GM12878 (cell line): ENCODE measurements at regions not wholly inside any gene's neighbourhood (a gene's known extent, or its start where the extent isn't known, plus 50 kb on each side); places are given as distances from the start of the nearest gene placed in this dataset.

ENCODE experiments used
- ATAC-seq: fragments of 200-7000 bp; cut with Tn5 transposase; 3 replicates; pipeline ENCODE4 v1.9.1; 2020; ENCODE audit warnings: mild to moderate bottlenecking, moderate library complexity
- BruUV-seq: library from RNA; stranded (reverse); fragments of 400-500 nt; replicated peaks from 2 replicates; lab custom pipeline; 2021; lab: Mats Ljungman, UMichigan
- CTCF ChIA-PET: fragments of 300-600 bp; sonication (Branson Sonifier 250); formaldehyde crosslinking; extraction: SDS; loops from one replicate; lab custom pipeline; 2021; ENCODE audit warnings: inconsistent platforms; lab: Yijun Ruan, JAX
- POLR2A ChIA-PET: fragments of 350-600 bp; formaldehyde crosslinking; extraction: SDS; loops from one replicate; lab custom pipeline; 2021; ENCODE audit warnings: inconsistent platforms; lab: Charles Lee
- RAD21 ChIA-PET: fragments of 300-600 bp; sonication (Branson Sonifier 250); formaldehyde crosslinking; loops from one replicate; lab custom pipeline; 2023; ENCODE audit warnings: antibody characterized with exemption; ENCODE audit not compliant: unreplicated experiment; lab: Charles Lee
- SMC1A ChIA-PET: fragments of 300-600 bp; sonication (Branson Sonifier 250); formaldehyde crosslinking; loops from one replicate; lab custom pipeline; 2023; ENCODE audit not compliant: unreplicated experiment, uncharacterized antibody; lab: Charles Lee
- DNase-seq: peaks from one replicate; pipeline ENCODE4 v3.0.0-alpha.2; 2011; ENCODE audit warnings: low read depth, low spot score
- FAIRE-seq: peaks from 3 replicates; lab custom pipeline; 2011; peaks lifted over from hg19 to GRCh38; lab: Jason Lieb, UNC
- H2AFZ ChIP-seq: 2 replicates; pipeline ENCODE4 v1.6.0; 2011; ENCODE audit warnings: low read depth, low read length, control low read depth; ENCODE audit not compliant: control insufficient read depth
- H3K27ac ChIP-seq: 2 replicates; pipeline ENCODE4 v1.5.1; 2011; ENCODE audit warnings: control low read depth; ENCODE audit not compliant: control insufficient read depth, insufficient read depth
- H3K27me3 ChIP-seq, 2 experiments: replicated peaks in 1 of 2; 2 replicates each; pipeline versions ENCODE4 v1.6.0 to v1.6.1; 2011; ENCODE audit warnings: low read length in 1 of 2; ENCODE audit not compliant: control insufficient read depth in 2 of 2, insufficient read depth in 2 of 2
- H3K36me3 ChIP-seq, 2 experiments: 2 replicates each; pipeline ENCODE4 v1.5.1; 2011; ENCODE audit warnings: low read length in 1 of 2; ENCODE audit not compliant: control insufficient read depth in 2 of 2, insufficient read depth in 2 of 2
- H3K4me1 ChIP-seq: 2 replicates; pipeline ENCODE4 v1.6.1; 2011; ENCODE audit warnings: mild to moderate bottlenecking, low read length, moderate library complexity, mixed read lengths; ENCODE audit not compliant: control insufficient read depth, insufficient read depth
- H3K4me2 ChIP-seq: 2 replicates; pipeline ENCODE4 v1.6.0; 2011; ENCODE audit warnings: control low read depth; ENCODE audit not compliant: control insufficient read depth, insufficient read depth
- H3K4me3 ChIP-seq: fragments of 200-600 bp; sonication (generic); 2 replicates; pipeline ENCODE4 v1.5.1; 2016
- H3K79me2 ChIP-seq: 2 replicates; pipeline ENCODE4 v1.6.0; 2011; ENCODE audit warnings: low read length; ENCODE audit not compliant: control insufficient read depth, insufficient read depth
- H3K9ac ChIP-seq: 2 replicates; pipeline ENCODE4 v1.8.0; 2011; ENCODE audit warnings: low read length, control low read depth, mixed read lengths; ENCODE audit not compliant: control insufficient read depth, insufficient read depth
- H3K9me3 ChIP-seq: replicated peaks from 3 replicates; pipeline ENCODE4 v1.5.1; 2011; ENCODE audit warnings: mild to moderate bottlenecking, low read length; ENCODE audit not compliant: control insufficient read depth, insufficient read depth
- H4K20me1 ChIP-seq: 2 replicates; pipeline ENCODE4 v1.6.0; 2011; ENCODE audit not compliant: control insufficient read depth, insufficient read depth
- ATF3 ChIP-seq: IDR thresholded peaks from 2 replicates; pipeline ENCODE4 v1.6.1; 2011; ENCODE audit warnings: low read depth, mild to moderate bottlenecking, low read length, moderate library complexity, borderline replicate concordance; ENCODE audit errors: extremely low read depth
- CREB1 ChIP-seq: IDR thresholded peaks from 2 replicates; pipeline ENCODE4 v1.6.1; 2012; ENCODE audit warnings: low read depth, mild to moderate bottlenecking, inconsistent platforms
- EED ChIP-seq: sonication (generic); IDR thresholded peaks from 2 replicates; pipeline ENCODE4 v1.6.1; 2016; ENCODE audit warnings: antibody characterized with exemption, low read depth
- ELK1 ChIP-seq: IDR thresholded peaks from 2 replicates; pipeline ENCODE4 v1.6.1; 2012; ENCODE audit warnings: low read depth, low read length, improper control_type of control experiment
- HCFC1 ChIP-seq: fragments of 150-350 bp; IDR thresholded peaks from 2 replicates; pipeline ENCODE4 v1.6.1; 2014; ENCODE audit warnings: low read length
- MYC ChIP-seq: IDR thresholded peaks from 2 replicates; pipeline ENCODE4 v1.6.1; 2011; ENCODE audit warnings: mild to moderate bottlenecking, low read length, moderate library complexity, inconsistent platforms; ENCODE audit not compliant: insufficient read depth, insufficient replicate concordance, insufficient read length, severe bottlenecking
- NR2C2 ChIP-seq: IDR thresholded peaks from 2 replicates; pipeline ENCODE4 v1.6.1; 2011; ENCODE audit warnings: borderline replicate concordance, low read depth; ENCODE audit not compliant: control insufficient read depth, insufficient read length
- POLR2AphosphoS5 ChIP-seq: IDR thresholded peaks from 2 replicates; pipeline ENCODE4 v1.6.1; 2011; ENCODE audit warnings: mild to moderate bottlenecking, low read length, inconsistent platforms
- RBBP5 ChIP-seq: fragments of 200-600 bp; sonication (generic); conservative IDR thresholded peaks from 2 replicates; pipeline ENCODE4 v1.6.1; 2016
- SREBF1 ChIP-seq: IDR thresholded peaks from 2 replicates; pipeline ENCODE4 v1.6.1; 2012; ENCODE audit warnings: mild to moderate bottlenecking, low read length
- SUPT20H ChIP-seq: IDR thresholded peaks from 2 replicates; pipeline ENCODE4 v1.6.1; 2011; ENCODE audit warnings: low read depth, mild to moderate bottlenecking, low read length, moderate library complexity, borderline replicate concordance; ENCODE audit not compliant: control insufficient read depth
- ZBED1 ChIP-seq: IDR thresholded peaks from 2 replicates; pipeline ENCODE4 v1.6.1; 2016; ENCODE audit warnings: borderline replicate concordance
- ZSCAN29 ChIP-seq: fragments of 450-650 bp; IDR thresholded peaks from 2 replicates; pipeline ENCODE4 v1.6.1; 2017; ENCODE audit warnings: mild to moderate bottlenecking, moderate library complexity
- ZZZ3 ChIP-seq: IDR thresholded peaks from 2 replicates; pipeline ENCODE4 v1.6.1; 2011; ENCODE audit warnings: low read depth; ENCODE audit not compliant: control insufficient read depth, insufficient read length
- WGBS: methylation state at CpG from one replicate; pipeline ENCODE4 v1.1.6; 2016; ENCODE audit warnings: low lambda C conversion rate; ENCODE audit not compliant: insufficient replicate concordance, insufficient coverage; ENCODE audit errors: missing lambda C conversion rate; 5-methylcytosine and 5-hydroxymethylcytosine counted together
- in situ Hi-C: fragments of 300-500 bp; cut with MboI; formaldehyde crosslinking; loops from 9 replicates; pipeline ENCODE4 v1.14.3; 2018; ENCODE audit warnings: mixed read lengths
- intact Hi-C: fragments of 100-400 bp; cut with micrococcal nuclease; formaldehyde crosslinking; loops from one replicate; pipeline ENCODE4 v1.14.2; 2022; ENCODE audit not compliant: unreplicated experiment

GRCh38 chr6:130625825-130626527 is 201.2 kb upstream of the SMLR1 start (continued):
- TF ChIP-seq ATF3 (no peak), SUPT20H (no peak)

GRCh38 chr6:130628862-130629261 is 198.3 kb upstream of the SMLR1 start:
- no peaks in the 10 kb centered on the region for H3K79me2 ChIP-seq
- no peaks in the 10 kb centered on the region for H3K27me3 ChIP-seq
- ChIA-PET POLR2A (no interaction called here), RAD21 (no interaction called here), CTCF (interaction anchor here (1.4 kb wide), 2 partner anchors 25 to 69 kb away, joined by 3 to 4 read pairs; no protein-coding TSS in a partner anchor), SMC1A (interaction anchor here (0.8 to 1.1 kb wide), 2 partner anchors 9 to 111 kb away, joined by 3 to 4 read pairs; no protein-coding TSS in a partner anchor)
- no peaks in the 10 kb centered on the region for H4K20me1 ChIP-seq
- ATAC-seq (no peak), DNase-seq (no peak), FAIRE-seq (no peak)
- no peak overlapping the region for H3K27ac ChIP-seq
- WGBS, result 71% methylated on average over 4 of the region's 4 CpGs
- no peak overlapping the region for H3K4me3 ChIP-seq
- no peaks in the 10 kb centered on the region for H3K9me3 ChIP-seq
- H2AFZ ChIP-seq, result no peak overlapping the region
- TF ChIP-seq ZSCAN29 (no peak), SREBF1 (no peak), EED (no peak), NR2C2 (no peak), CREB1 (no peak), ELK1 (no peak), RBBP5 (no peak), ZZZ3 (no peak), ZBED1 (no peak), POLR2AphosphoS5 (no peak), HCFC1 (no peak), MYC (no peak)
- no peaks in the 10 kb centered on the region for H3K36me3 ChIP-seq
- no peak overlapping the region for H3K4me2 ChIP-seq
- in situ Hi-C loops, result no loop called here
- H3K4me1 ChIP-seq, result peaks cover 6% of the 10 kb centered on the region; the same call in 1 of the 2 replicates
- BruUV-seq, result no TSS peak
- no peak overlapping the region for H3K9ac ChIP-seq
- intact Hi-C loops, result no loop called here
